Stimulated activated memory B cell treated with anti-CD40 and anti-IgM and Interleukin-4, amounts not matched to agents 10 μg/mL and 1 μg/mL and 100 μg/mL, for 72 hours (primary cell): ENCODE measurements at regions not wholly inside any gene's neighbourhood (a gene's known extent, or its start where the extent isn't known, plus 50 kb on each side); places are given as distances from the start of the nearest gene placed in this dataset.

ENCODE experiments used
- ATAC-seq: fragments of 150-1000 bp; cut with Tn5 transposase; 2 replicates; pipeline ENCODE4 v1.10.0; 2021
- H3K27ac Mint-ChIP-seq: one replicate; pipeline ENCODE4 v1.8.0; 2022; ENCODE audit warnings: mild to moderate bottlenecking, mixed read lengths
- H3K27me3 Mint-ChIP-seq: one replicate; pipeline ENCODE4 v1.8.0; 2022; ENCODE audit warnings: mixed read lengths
- H3K36me3 Mint-ChIP-seq: one replicate; pipeline ENCODE4 v1.8.0; 2022; ENCODE audit warnings: mixed read lengths
- H3K4me1 Mint-ChIP-seq: one replicate; pipeline ENCODE4 v1.8.0; 2022; ENCODE audit warnings: mixed read lengths
- H3K4me3 Mint-ChIP-seq: one replicate; pipeline ENCODE4 v1.8.0; 2022; ENCODE audit warnings: mild to moderate bottlenecking, moderate library complexity, mixed read lengths
- H3K9me3 Mint-ChIP-seq: one replicate; pipeline ENCODE4 v1.8.0; 2022; ENCODE audit warnings: mixed read lengths

DNA sequence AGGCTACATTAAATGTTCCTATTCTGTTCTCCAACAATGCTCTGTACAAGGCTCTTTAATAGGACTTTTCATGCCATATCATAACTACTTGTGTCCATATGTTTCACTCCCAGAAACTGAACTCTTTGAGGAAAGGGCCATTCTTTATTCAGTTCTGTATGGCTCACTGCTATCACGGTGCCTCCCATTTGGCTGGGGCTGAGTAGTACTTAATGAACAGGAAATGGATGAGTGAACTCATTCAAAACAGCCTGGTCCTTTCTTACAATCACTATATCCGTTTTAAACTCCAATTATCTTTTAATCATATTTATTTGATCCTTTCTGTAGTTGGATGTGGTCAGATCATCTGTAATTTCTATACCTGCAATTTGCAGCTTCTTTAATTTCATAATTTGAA lies 410.6 kb downstream of the TBC1D4 start:
- no peak overlapping the region for H3K4me3 Mint-ChIP-seq
- H3K9me3 Mint-ChIP-seq = peaks cover 3% of the 10 kb centered on the region
- no peaks in the 10 kb centered on the region for H3K27me3 Mint-ChIP-seq
- H3K27ac Mint-ChIP-seq = no peak overlapping the region
- ATAC-seq = no peak
- H3K4me1 Mint-ChIP-seq = no peaks in the 10 kb centered on the region
- H3K36me3 Mint-ChIP-seq = no peaks in the 10 kb centered on the region

GRCh38 chr13:75061909-75062308 lies 420.1 kb downstream of the TBC1D4 start:
- no peaks in the 10 kb centered on the region for H3K4me1 Mint-ChIP-seq
- no peak overlapping the region for H3K4me3 Mint-ChIP-seq
- H3K27ac Mint-ChIP-seq = no peak overlapping the region
- no peaks in the 10 kb centered on the region for H3K27me3 Mint-ChIP-seq
- H3K9me3 Mint-ChIP-seq = peaks cover 7% of the 10 kb centered on the region
- H3K36me3 Mint-ChIP-seq = no peaks in the 10 kb centered on the region
- no peak for ATAC-seq

- Mint-ChIP-seq H3K4me3 (no peak overlapping the region), H3K9me3 (no peaks in the 10 kb centered on the region), H3K36me3 (no peaks in the 10 kb centered on the region), H3K27ac (no peak overlapping the region), H3K4me1 (no peaks in the 10 kb centered on the region), H3K27me3 (no peaks in the 10 kb centered on the region)
- no peak for ATAC-seq
Measured at GRCh38 chr13:75055296-75055695, 426.7 kb downstream of the TBC1D4 start.

DNA sequence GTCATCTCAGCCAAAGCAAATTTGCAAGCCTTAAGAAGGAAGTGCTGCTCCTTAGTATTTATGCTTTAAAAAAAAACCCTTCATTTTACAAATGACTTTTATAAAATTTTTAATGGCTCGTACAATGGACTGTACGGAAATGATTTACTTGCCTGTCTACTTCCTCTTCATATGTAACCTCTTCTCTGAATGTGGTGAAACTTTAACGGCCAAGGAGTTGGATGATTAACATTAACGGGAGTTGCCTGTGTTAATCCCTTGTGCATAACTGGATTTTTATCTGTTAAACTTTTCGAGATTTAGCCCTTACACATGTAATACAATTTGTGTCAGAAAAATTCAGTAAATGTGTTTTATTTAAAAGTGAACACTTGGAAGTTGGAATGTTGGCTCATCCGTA lies 429.4 kb downstream of the TBC1D4 start:
- no peaks in the 10 kb centered on the region for H3K4me1 Mint-ChIP-seq
- no peak overlapping the region for H3K27ac Mint-ChIP-seq
- H3K27me3 Mint-ChIP-seq = no peaks in the 10 kb centered on the region
- peaks cover 3% of the 10 kb centered on the region for H3K9me3 Mint-ChIP-seq
- no peaks in the 10 kb centered on the region for H3K36me3 Mint-ChIP-seq
- no peak overlapping the region for H3K4me3 Mint-ChIP-seq
- ATAC-seq = no peak

DNA sequence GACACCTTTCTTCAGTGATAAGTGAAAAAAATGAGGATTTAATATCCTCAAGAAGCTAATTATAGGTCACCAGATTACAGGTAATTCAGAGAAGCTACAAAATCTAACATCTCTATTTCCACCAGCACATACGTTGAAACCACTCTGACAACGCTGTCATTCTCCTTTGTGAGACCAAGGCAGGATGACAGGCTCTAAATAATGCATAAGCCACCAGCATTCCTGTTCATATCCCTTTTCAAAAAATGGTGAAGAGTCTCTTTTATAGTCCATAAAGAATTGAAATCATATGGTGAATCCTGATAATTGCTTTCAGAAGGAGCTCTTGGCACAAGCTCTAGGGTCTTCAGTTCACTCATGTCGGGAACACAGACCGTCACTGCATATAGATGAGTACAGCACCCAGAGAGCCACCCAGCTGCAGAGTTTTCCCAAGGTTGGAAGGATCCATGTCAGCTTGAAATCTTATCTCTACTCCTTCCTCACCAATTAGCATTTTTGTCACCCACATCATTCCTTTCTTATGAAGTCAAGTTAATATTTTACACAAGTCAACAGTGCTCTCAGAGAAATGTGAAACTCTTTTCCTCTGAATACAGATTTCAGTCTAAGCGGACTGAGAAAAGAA lies 431.4 kb downstream of the TBC1D4 start:
- H3K4me3 Mint-ChIP-seq = no peak overlapping the region
- H3K27ac Mint-ChIP-seq = no peak overlapping the region
- peaks cover 3% of the 10 kb centered on the region for H3K9me3 Mint-ChIP-seq
- no peak for ATAC-seq
- H3K27me3 Mint-ChIP-seq = no peaks in the 10 kb centered on the region
- H3K4me1 Mint-ChIP-seq = no peaks in the 10 kb centered on the region
- H3K36me3 Mint-ChIP-seq = no peaks in the 10 kb centered on the region

DNA sequence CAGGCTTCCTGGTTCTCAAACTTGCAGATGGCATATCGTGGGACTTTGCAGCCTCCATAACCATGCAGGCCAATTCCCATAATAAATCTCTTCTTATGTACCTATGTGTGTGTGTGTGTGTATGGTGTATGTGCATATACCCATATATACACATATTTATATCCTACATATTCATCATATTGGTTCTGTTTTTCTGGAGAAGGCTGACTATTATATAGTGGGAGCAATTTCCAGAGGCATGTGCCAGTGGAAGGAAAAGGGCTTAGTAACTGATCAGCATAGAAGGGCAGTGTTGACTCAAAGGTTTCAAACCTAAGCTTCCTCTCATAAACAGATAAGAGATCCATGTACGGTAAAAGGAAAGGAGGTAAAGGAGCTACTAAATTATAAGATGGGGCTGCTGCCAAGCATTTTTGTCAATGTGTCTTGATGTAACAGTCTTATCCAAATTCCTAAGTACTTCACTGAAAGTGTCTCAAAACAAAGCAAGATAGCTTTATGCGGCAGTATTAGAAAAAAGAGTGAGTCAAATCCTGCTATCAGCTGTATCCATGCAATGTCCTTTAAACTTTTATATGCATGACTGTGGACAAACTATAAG lies 432.1 kb downstream of the TBC1D4 start:
- Mint-ChIP-seq H3K4me1 (no peaks in the 10 kb centered on the region), H3K27ac (no peak overlapping the region), H3K27me3 (no peaks in the 10 kb centered on the region), H3K4me3 (no peak overlapping the region), H3K9me3 (peaks cover 3% of the 10 kb centered on the region), H3K36me3 (no peaks in the 10 kb centered on the region)
- ATAC-seq = no peak

GRCh38 chr13:75042807-75043206 lies 439.2 kb downstream of the TBC1D4 start:
- H3K27ac Mint-ChIP-seq = no peak overlapping the region
- H3K4me3 Mint-ChIP-seq = no peak overlapping the region

GRCh38 chr13:75038393-75039113 lies 443.4 kb downstream of the TBC1D4 start:
- peaks cover 10% of the 10 kb centered on the region for H3K9me3 Mint-ChIP-seq
- ATAC-seq = no peak
- no peaks in the 10 kb centered on the region for H3K36me3 Mint-ChIP-seq
- H3K4me3 Mint-ChIP-seq = no peak overlapping the region
- H3K27me3 Mint-ChIP-seq = no peaks in the 10 kb centered on the region
- H3K4me1 Mint-ChIP-seq = no peaks in the 10 kb centered on the region
- H3K27ac Mint-ChIP-seq = no peak overlapping the region

More at GRCh38 chr13:75042807-75043206, 439.2 kb downstream of the TBC1D4 start:
- Mint-ChIP-seq H3K36me3 (no peaks in the 10 kb centered on the region), H3K4me1 (no peaks in the 10 kb centered on the region), H3K9me3 (peaks cover 5% of the 10 kb centered on the region), H3K27me3 (no peaks in the 10 kb centered on the region)
- no peak for ATAC-seq

DNA sequence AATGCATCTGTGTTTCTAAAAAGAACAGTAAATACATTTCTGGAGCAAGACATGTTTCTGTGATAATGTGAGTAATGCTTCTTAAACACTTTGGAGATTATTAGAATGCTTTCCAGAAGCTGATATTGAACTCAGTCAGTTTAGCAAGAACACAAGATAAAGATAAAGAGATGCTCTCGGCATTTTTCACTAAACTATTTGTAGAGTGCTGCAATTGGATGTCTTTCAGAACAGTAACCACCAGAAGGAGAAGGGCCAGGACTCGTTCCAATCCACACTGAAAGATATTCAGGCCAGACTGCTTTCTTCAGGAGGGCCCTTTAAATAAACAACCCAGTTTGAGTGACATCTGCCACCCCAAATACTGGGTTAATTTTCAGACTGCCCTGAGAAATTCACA lies 456.0 kb downstream of the TBC1D4 start:
- Mint-ChIP-seq H3K27me3 (no peaks in the 10 kb centered on the region), H3K4me3 (no peak overlapping the region), H3K9me3 (peaks cover 12% of the 10 kb centered on the region), H3K36me3 (no peaks in the 10 kb centered on the region), H3K4me1 (no peaks in the 10 kb centered on the region), H3K27ac (no peak overlapping the region)
- no peak for ATAC-seq

DNA sequence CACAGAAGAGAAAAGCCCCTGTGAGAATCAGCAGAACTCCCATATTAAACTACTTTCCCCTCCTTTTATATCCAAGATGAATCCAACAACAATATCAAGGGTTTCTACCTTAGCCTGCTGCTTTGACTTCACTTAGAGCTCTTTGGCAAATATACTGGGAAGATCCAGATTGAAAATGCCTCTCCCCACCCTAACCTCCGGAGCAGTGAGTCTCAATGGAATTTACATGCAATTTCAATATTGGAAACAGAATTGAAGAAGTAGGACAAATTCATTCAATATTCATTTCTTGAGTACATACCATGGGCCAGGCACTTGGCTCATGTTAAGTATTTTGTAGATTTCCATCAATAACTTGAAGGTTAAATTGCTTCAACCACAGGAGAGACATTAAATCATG lies 457.4 kb downstream of the TBC1D4 start:
- no peaks in the 10 kb centered on the region for H3K4me1 Mint-ChIP-seq
- no peaks in the 10 kb centered on the region for H3K27me3 Mint-ChIP-seq
- ATAC-seq = no peak
- H3K27ac Mint-ChIP-seq = no peak overlapping the region
- H3K9me3 Mint-ChIP-seq = peaks cover 9% of the 10 kb centered on the region
- H3K4me3 Mint-ChIP-seq = no peak overlapping the region
- no peaks in the 10 kb centered on the region for H3K36me3 Mint-ChIP-seq

- no peak for ATAC-seq
- Mint-ChIP-seq H3K36me3 (no peaks in the 10 kb centered on the region), H3K4me3 (no peak overlapping the region), H3K27ac (no peak overlapping the region), H3K4me1 (no peaks in the 10 kb centered on the region), H3K9me3 (peaks cover 8% of the 10 kb centered on the region), H3K27me3 (no peaks in the 10 kb centered on the region)
Measured at GRCh38 chr13:75023609-75024008, 458.4 kb downstream of the TBC1D4 start.

GRCh38 chr13:75021151-75021550 lies 460.8 kb downstream of the TBC1D4 start:
- H3K27ac Mint-ChIP-seq = no peak overlapping the region
- no peak for ATAC-seq

DNA sequence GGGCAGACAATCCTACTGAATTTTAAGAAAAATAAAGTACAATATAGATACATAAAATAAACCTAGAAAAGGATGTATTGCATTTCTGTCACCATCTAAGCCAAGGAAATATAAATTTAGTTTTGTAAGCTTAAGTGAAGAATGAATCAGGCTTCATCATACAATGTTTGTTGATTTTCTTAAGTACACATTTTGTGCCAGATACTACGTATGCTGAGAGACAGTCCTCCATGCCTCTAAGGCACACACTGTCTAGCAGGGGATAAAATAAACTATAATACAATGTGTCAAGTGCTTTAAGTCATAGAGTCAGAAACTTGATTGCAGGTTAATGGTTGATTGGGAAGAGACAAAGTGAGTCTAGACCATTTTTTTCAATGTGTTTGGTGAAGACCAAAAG lies 465.7 kb downstream of the TBC1D4 start:
- no peak for ATAC-seq
- Mint-ChIP-seq H3K27me3 (no peaks in the 10 kb centered on the region), H3K4me3 (no peak overlapping the region), H3K9me3 (no peaks in the 10 kb centered on the region), H3K4me1 (no peaks in the 10 kb centered on the region), H3K36me3 (no peaks in the 10 kb centered on the region), H3K27ac (no peak overlapping the region)

More at GRCh38 chr13:75021151-75021550, 460.8 kb downstream of the TBC1D4 start:
- H3K36me3 Mint-ChIP-seq = no peaks in the 10 kb centered on the region
- no peak overlapping the region for H3K4me3 Mint-ChIP-seq
- H3K27me3 Mint-ChIP-seq = no peaks in the 10 kb centered on the region
- H3K4me1 Mint-ChIP-seq = no peaks in the 10 kb centered on the region
- no peaks in the 10 kb centered on the region for H3K9me3 Mint-ChIP-seq

DNA sequence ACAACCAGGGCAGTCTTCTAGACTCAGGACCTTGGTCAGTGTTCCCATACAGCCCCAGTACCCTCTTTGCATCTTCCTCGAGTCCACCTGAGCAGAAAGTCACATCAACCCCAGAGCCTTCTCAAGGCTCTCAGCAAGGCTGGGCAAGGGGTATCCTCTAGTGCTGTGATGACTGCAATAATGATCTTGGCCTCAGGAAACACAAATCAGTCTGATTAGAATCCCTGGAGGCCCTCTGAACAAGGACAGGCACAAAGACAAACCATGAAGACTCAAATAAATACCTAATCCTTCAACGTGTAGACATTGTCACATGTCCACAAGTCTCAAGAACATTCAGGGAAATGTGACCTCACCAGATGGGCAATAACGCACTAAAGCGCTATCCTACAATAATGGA lies 468.2 kb downstream of the TBC1D4 start:
- no peak for ATAC-seq
- H3K27me3 Mint-ChIP-seq = no peaks in the 10 kb centered on the region
- no peak overlapping the region for H3K4me3 Mint-ChIP-seq
- no peak overlapping the region for H3K27ac Mint-ChIP-seq
- H3K9me3 Mint-ChIP-seq = no peaks in the 10 kb centered on the region
- H3K4me1 Mint-ChIP-seq = no peaks in the 10 kb centered on the region
- H3K36me3 Mint-ChIP-seq = no peaks in the 10 kb centered on the region

DNA sequence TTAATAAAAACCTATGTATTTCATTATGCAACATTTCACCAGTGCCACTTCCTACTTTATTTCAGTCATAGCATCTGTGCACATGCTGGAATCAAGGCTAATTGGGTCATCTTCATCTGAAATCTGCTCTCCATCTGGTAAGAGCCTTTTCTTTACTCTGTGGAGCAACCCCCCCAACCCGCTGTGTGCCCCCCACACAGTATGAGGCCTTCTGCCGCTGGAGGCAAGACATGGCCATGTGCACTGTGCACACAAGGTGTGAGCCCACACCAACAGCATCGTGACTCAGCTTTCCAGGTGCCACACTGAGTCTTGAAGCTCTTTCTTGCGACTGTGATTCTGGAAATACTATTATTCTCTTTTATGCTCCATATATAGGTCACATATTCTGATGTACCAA lies 471.0 kb downstream of the TBC1D4 start:
- H3K27ac Mint-ChIP-seq = no peak overlapping the region
- H3K4me3 Mint-ChIP-seq = no peak overlapping the region
- H3K27me3 Mint-ChIP-seq = no peaks in the 10 kb centered on the region
- H3K9me3 Mint-ChIP-seq = no peaks in the 10 kb centered on the region
- no peaks in the 10 kb centered on the region for H3K36me3 Mint-ChIP-seq
- no peak for ATAC-seq
- H3K4me1 Mint-ChIP-seq = no peaks in the 10 kb centered on the region

GRCh38 chr13:75008926-75009325 lies 473.0 kb downstream of the TBC1D4 start:
- H3K27me3 Mint-ChIP-seq = no peaks in the 10 kb centered on the region
- H3K27ac Mint-ChIP-seq = no peak overlapping the region
- no peak overlapping the region for H3K4me3 Mint-ChIP-seq
- H3K9me3 Mint-ChIP-seq = no peaks in the 10 kb centered on the region
- no peaks in the 10 kb centered on the region for H3K4me1 Mint-ChIP-seq
- no peaks in the 10 kb centered on the region for H3K36me3 Mint-ChIP-seq
- ATAC-seq = no peak
